ENCODE measurements at regions not wholly inside any gene's neighbourhood (a gene's known extent, or its start where the extent isn't known, plus 50 kb on each side); places are given as distances from the start of the nearest gene placed in this dataset.

- no CpG with 5 or more reads among the region's 4 CpGs for WGBS (ENCODE audit: insufficient coverage)
- no peak overlapping the region for H3K4me3 ChIP-seq (ENCODE audit: low read length)
- no peak for DNase-seq
- H3K27me3 ChIP-seq (ENCODE audit: control insufficient read depth, insufficient read depth, low read length) = no peaks in the 10 kb centered on the region
- H3K27ac ChIP-seq (ENCODE audit: low read length) = no peak overlapping the region
- H3K9me3 ChIP-seq (replicated peaks; ENCODE audit: control insufficient read depth, low read depth, low read length) = no peaks in the 10 kb centered on the region
- peaks cover 7% of the 10 kb centered on the region for H3K4me1 ChIP-seq (ENCODE audit: control insufficient read depth, insufficient read depth, low read length)
- no peaks in the 10 kb centered on the region for H3K36me3 ChIP-seq (ENCODE audit: control insufficient read depth, insufficient read depth, low read length)
These were observed 195.3 kb downstream of the PTEN start for GRCh38 chr10:88058750-88059149.

- no peak for DNase-seq
- Histone ChIP-seq H3K36me3 (ENCODE audit: control insufficient read depth, insufficient read depth, low read length) (no peaks in the 10 kb centered on the region), H3K4me3 (ENCODE audit: low read length) (no peak overlapping the region), H3K9me3 (replicated peaks; ENCODE audit: control insufficient read depth, low read depth, low read length) (no peaks in the 10 kb centered on the region), H3K4me1 (ENCODE audit: control insufficient read depth, insufficient read depth, low read length) (peaks cover 7% of the 10 kb centered on the region), H3K27ac (ENCODE audit: low read length) (no peak overlapping the region), H3K27me3 (ENCODE audit: control insufficient read depth, insufficient read depth, low read length) (no peaks in the 10 kb centered on the region)
- 0% methylated on average over 1 of the region's 4 CpGs for WGBS (ENCODE audit: insufficient coverage)
These were observed 195.8 kb downstream of the PTEN start for GRCh38 chr10:88059190-88059589.

GRCh38 chr10:88060762-88061161, 197.3 kb downstream of the PTEN start:
- Histone ChIP-seq H3K27me3 (ENCODE audit: control insufficient read depth, insufficient read depth, low read length) (no peaks in the 10 kb centered on the region), H3K36me3 (ENCODE audit: control insufficient read depth, insufficient read depth, low read length) (no peaks in the 10 kb centered on the region), H3K4me1 (ENCODE audit: control insufficient read depth, insufficient read depth, low read length) (peaks cover 15% of the 10 kb centered on the region), H3K4me3 (ENCODE audit: low read length) (no peak overlapping the region), H3K27ac (ENCODE audit: low read length) (no peak overlapping the region), H3K9me3 (replicated peaks; ENCODE audit: control insufficient read depth, low read depth, low read length) (no peaks in the 10 kb centered on the region)
- WGBS (ENCODE audit: insufficient coverage) = 99% methylated on average over 6 of the region's 6 CpGs
- no peak for DNase-seq

- peaks cover 18% of the 10 kb centered on the region for H3K4me1 ChIP-seq (ENCODE audit: control insufficient read depth, insufficient read depth, low read length)
- peak overlapping the region; percentile 59 for H3K27ac ChIP-seq (ENCODE audit: low read length)
- no peaks in the 10 kb centered on the region for H3K36me3 ChIP-seq (ENCODE audit: control insufficient read depth, insufficient read depth, low read length)
- H3K27me3 ChIP-seq (ENCODE audit: control insufficient read depth, insufficient read depth, low read length) = no peaks in the 10 kb centered on the region
- peak; percentile 16 for DNase-seq
- no peaks in the 10 kb centered on the region for H3K9me3 ChIP-seq (replicated peaks; ENCODE audit: control insufficient read depth, low read depth, low read length)
- 56% methylated on average over 5 of the region's 6 CpGs for WGBS (ENCODE audit: insufficient coverage)
- no peak overlapping the region for H3K4me3 ChIP-seq (ENCODE audit: low read length)
These were observed 199.0 kb downstream of the PTEN start for GRCh38 chr10:88062385-88062784.

DNA sequence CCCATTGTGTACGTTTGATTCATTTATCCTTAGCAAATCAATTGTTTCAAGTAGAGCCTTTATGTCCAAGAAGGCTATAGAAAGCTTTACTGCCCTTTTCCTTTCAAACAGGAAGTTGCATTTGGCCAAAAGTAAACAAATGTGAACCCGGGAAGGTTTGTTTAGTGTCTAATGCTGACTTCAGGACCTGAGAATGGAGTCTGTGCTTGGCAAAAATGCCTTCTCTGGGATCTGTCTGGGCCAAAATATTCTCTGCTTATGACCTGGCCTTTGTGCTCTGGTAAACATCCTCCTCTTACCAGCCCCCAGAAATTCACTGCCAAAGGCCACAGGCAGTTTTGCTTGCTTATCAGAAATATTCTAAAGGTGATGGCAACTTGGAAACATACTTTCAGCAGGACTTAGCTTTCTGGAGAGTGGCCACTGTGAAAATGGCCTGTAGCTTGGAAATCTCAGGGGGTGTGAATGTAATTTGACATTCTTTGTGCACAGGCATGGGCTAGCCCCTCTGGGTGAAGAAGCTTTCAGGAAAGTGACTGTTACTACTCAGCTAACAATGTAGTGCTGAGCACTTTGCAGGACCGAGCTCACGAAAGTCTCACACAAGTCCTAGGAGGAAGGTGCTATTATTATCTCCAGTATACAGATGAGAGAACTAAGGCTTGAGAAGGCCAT, 199.5 kb downstream of the PTEN start:
- peaks cover 18% of the 10 kb centered on the region for H3K4me1 ChIP-seq (ENCODE audit: control insufficient read depth, insufficient read depth, low read length)
- WGBS (ENCODE audit: insufficient coverage) = no CpG with 5 or more reads among the region's 4 CpGs
- H3K9me3 ChIP-seq (replicated peaks; ENCODE audit: control insufficient read depth, low read depth, low read length) = no peaks in the 10 kb centered on the region
- DNase-seq = peak; percentile 22
- no peak overlapping the region for H3K4me3 ChIP-seq (ENCODE audit: low read length)
- H3K27ac ChIP-seq (ENCODE audit: low read length) = peak overlapping the region; percentile 59
- H3K36me3 ChIP-seq (ENCODE audit: control insufficient read depth, insufficient read depth, low read length) = no peaks in the 10 kb centered on the region
- no peaks in the 10 kb centered on the region for H3K27me3 ChIP-seq (ENCODE audit: control insufficient read depth, insufficient read depth, low read length)

DNA sequence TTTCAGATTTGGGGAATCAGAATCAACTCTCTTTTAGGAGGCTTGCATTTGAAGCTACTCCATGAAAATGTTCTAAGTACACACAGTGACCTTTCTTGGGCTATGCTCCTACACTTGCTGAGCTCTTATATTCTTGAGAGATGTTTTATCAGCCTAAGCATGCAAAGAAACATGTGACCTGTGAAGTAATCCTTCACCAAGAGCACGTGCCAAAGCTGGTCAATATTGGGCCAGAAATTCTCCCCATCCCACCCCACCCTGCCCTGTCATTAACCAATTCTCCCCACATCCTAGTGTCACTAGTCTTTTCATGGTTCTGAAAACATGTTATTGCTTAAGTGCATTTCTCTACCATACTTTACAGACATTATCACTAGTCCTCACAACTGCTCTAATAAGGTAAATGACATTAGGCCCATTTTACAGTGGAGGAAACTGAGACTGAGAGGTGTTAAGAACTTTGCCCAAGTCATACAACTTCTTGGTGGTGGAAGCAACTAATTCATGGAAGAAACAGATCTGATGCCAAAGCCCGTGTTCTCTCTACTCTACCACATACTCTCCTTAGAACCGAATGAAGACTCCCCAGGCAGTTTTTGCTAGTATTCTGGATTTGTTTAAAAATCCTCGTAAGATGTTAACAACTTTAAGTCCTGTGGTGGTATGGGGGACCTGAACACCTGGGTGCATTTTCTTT, 200.6 kb downstream of the PTEN start:
- no peak for DNase-seq
- H3K4me1 ChIP-seq (ENCODE audit: control insufficient read depth, insufficient read depth, low read length) = peaks cover 18% of the 10 kb centered on the region
- H3K4me3 ChIP-seq (ENCODE audit: low read length) = no peak overlapping the region
- no peak overlapping the region for H3K27ac ChIP-seq (ENCODE audit: low read length)
- H3K27me3 ChIP-seq (ENCODE audit: control insufficient read depth, insufficient read depth, low read length) = no peaks in the 10 kb centered on the region
- WGBS (ENCODE audit: insufficient coverage) = 40% methylated on average over 1 of the region's 4 CpGs
- H3K9me3 ChIP-seq (replicated peaks; ENCODE audit: control insufficient read depth, low read depth, low read length) = no peaks in the 10 kb centered on the region
- no peaks in the 10 kb centered on the region for H3K36me3 ChIP-seq (ENCODE audit: control insufficient read depth, insufficient read depth, low read length)

GRCh38 chr10:88064608-88065382, 201.4 kb downstream of the PTEN start:
- Histone ChIP-seq H3K27me3 (ENCODE audit: control insufficient read depth, insufficient read depth, low read length) (no peaks in the 10 kb centered on the region), H3K36me3 (ENCODE audit: control insufficient read depth, insufficient read depth, low read length) (no peaks in the 10 kb centered on the region), H3K4me3 (ENCODE audit: low read length) (no peak overlapping the region), H3K4me1 (ENCODE audit: control insufficient read depth, insufficient read depth, low read length) (peaks cover 18% of the 10 kb centered on the region), H3K9me3 (replicated peaks; ENCODE audit: control insufficient read depth, low read depth, low read length) (no peaks in the 10 kb centered on the region), H3K27ac (ENCODE audit: low read length) (peak overlapping the region; percentile 16)
- peak; percentile 90 for DNase-seq
- 71% methylated on average over 2 of the region's 5 CpGs for WGBS (ENCODE audit: insufficient coverage)

GRCh38 chr10:88065383-88066049, 202.1 kb downstream of the PTEN start:
- Histone ChIP-seq H3K4me3 (ENCODE audit: low read length) (no peak overlapping the region), H3K4me1 (ENCODE audit: control insufficient read depth, insufficient read depth, low read length) (peaks cover 18% of the 10 kb centered on the region), H3K36me3 (ENCODE audit: control insufficient read depth, insufficient read depth, low read length) (no peaks in the 10 kb centered on the region), H3K27me3 (ENCODE audit: control insufficient read depth, insufficient read depth, low read length) (no peaks in the 10 kb centered on the region), H3K27ac (ENCODE audit: low read length) (peak overlapping the region; percentile 16), H3K9me3 (replicated peaks; ENCODE audit: control insufficient read depth, low read depth, low read length) (no peaks in the 10 kb centered on the region)
- WGBS (ENCODE audit: insufficient coverage) = 44% methylated on average over 1 of the region's 5 CpGs
- DNase-seq = peak; percentile 37

GRCh38 chr10:88066319-88066718, 202.9 kb downstream of the PTEN start:
- H3K27ac ChIP-seq (ENCODE audit: low read length) = no peak overlapping the region
- no peaks in the 10 kb centered on the region for H3K27me3 ChIP-seq (ENCODE audit: control insufficient read depth, insufficient read depth, low read length)
- no CpG with 5 or more reads among the region's 3 CpGs for WGBS (ENCODE audit: insufficient coverage)
- H3K4me1 ChIP-seq (ENCODE audit: control insufficient read depth, insufficient read depth, low read length) = peaks cover 18% of the 10 kb centered on the region
- H3K36me3 ChIP-seq (ENCODE audit: control insufficient read depth, insufficient read depth, low read length) = no peaks in the 10 kb centered on the region
- peak; percentile 35 for DNase-seq
- H3K9me3 ChIP-seq (replicated peaks; ENCODE audit: control insufficient read depth, low read depth, low read length) = no peaks in the 10 kb centered on the region
- H3K4me3 ChIP-seq (ENCODE audit: low read length) = no peak overlapping the region

- DNase-seq = peak; percentile 69
- Histone ChIP-seq H3K36me3 (ENCODE audit: control insufficient read depth, insufficient read depth, low read length) (no peaks in the 10 kb centered on the region), H3K4me1 (ENCODE audit: control insufficient read depth, insufficient read depth, low read length) (peaks cover 18% of the 10 kb centered on the region), H3K9me3 (replicated peaks; ENCODE audit: control insufficient read depth, low read depth, low read length) (no peaks in the 10 kb centered on the region), H3K27me3 (ENCODE audit: control insufficient read depth, insufficient read depth, low read length) (no peaks in the 10 kb centered on the region), H3K4me3 (ENCODE audit: low read length) (no peak overlapping the region), H3K27ac (ENCODE audit: low read length) (no peak overlapping the region)
- WGBS (ENCODE audit: insufficient coverage) = 79% methylated on average over 3 of the region's 6 CpGs
These were observed 203.5 kb downstream of the PTEN start for GRCh38 chr10:88066876-88067275.

All from muscle of leg (tissue), 3 donors.